ENCODE measurements at regions not wholly inside any gene's neighbourhood (a gene's known extent, or its start where the extent isn't known, plus 50 kb on each side); places are given as distances from the start of the nearest gene placed in this dataset.
A peak's percentile ranks its signal among the peaks of the same experiment; 100 is the strongest.

DNA sequence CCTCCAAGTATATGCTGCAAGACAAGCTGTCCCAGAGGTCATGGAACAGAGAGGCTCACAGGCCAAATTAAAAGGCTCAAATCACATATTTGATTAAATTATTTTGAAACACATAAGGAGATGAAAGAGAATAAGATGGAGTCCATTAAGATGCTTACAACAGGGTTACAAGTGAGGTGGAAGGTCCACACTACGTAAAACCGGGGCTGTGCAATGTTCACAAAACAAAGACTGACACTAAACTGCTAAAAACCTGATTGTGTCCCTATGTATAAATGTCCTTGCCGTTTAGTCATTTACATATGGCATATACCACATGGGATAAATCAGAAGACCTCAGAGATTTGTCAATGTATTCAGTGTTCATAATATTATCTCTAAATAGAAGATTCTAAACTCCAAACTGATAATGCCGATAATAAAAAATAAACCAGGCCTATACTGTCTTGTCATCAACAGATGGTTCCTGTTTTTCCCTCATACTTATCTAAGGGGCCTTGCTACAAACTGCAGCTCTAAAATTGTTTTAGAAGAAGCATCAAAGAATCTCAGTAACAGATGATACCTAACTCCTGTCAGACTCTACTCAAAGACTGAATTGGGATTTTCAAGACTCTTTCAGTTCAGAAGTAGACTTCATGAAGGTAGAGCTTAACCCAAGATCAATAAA is 51.8 kb upstream of the RIPOR2 start:
- DNase-seq (ENCODE audit: low spot score) = no peak

DNA sequence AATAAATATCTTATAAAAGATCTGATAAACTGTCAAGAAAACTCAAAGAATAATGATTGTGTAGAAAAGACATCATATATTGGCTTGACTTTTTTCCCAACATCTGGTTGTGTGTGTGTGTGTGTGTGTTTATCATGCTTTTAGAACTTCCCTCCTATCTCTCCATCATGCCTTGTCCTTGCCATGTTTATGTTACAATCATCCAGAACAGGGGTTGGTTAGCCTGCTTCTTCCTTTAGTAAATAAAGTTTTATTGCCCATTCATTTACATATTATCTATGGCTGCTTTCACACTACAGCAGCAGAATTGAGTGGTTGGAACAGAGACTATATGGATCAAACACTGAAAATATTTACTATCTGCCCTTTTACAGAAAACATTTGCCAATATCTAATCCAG is 52.8 kb upstream of the RIPOR2 start:
- DNase-seq (ENCODE audit: low spot score) = no peak

DNA sequence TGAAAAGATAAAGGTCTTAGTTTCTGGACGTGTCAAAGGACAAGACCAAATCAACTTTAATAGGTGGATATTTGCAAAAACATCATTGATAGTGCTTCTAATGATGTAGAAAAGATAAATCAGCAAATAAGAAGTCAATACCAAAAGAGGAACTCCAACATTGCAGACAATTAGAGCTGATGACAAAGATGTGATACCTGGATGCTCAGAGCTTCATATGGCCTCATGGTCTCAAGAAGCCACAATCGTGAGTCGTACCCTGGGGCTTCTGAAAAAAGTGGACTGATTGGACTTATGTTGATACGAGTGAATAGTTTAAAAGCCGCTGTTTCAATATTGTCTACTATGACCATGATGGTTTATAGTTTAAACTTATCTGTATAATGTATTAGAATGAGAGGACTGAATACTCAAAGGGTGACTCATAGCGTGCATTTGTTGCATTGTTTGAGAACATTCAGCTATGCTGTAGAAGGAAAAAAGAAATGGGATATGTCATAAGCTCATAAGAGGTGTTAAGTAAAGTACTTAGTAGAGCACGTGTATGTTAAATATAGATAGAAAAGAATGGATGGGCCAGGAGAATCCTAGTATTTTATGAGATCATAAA is 54.6 kb upstream of the RIPOR2 start:
- no peak for DNase-seq (ENCODE audit: low spot score)

DNA sequence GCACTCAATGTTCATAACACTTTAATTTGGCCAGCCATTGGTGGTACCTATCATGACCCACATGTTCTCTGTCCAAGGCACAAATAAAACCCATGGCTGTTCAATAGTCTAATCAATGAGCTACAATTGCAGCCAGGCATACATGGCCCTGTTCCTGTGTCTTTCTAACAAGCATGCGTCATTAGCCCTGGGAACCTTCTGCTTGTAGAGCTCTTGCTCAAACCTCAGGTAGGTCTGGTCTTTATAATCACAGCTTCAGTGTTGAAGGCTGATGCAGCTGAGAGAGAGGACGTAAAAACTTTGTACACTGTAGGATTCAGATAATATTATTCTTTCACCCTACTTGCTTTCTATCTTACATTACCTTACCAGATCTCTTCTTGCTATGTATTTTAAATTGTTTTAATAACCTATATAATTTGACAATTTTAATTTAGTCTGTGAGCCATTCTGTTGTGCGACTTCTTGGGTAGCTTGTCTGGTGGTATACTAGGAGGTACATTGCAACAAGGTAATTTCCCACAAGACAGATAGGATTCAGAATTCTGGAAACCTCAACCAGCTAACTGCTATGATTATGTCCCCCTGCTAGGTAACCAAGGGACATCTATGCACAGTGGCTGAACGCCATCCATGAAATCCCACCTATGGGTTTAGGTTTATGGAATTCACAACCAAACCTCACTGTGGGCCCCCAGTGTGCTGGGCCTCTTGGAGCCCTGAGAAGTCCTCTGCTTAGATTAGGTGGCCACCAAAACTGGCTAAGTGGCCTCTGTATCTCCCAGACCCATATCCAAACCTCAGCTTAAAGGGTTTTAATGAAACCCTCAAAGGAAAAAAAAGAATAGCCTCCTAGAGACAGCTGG is 55.4 kb upstream of the RIPOR2 start:
- DNase-seq (ENCODE audit: low spot score) = no peak

DNA sequence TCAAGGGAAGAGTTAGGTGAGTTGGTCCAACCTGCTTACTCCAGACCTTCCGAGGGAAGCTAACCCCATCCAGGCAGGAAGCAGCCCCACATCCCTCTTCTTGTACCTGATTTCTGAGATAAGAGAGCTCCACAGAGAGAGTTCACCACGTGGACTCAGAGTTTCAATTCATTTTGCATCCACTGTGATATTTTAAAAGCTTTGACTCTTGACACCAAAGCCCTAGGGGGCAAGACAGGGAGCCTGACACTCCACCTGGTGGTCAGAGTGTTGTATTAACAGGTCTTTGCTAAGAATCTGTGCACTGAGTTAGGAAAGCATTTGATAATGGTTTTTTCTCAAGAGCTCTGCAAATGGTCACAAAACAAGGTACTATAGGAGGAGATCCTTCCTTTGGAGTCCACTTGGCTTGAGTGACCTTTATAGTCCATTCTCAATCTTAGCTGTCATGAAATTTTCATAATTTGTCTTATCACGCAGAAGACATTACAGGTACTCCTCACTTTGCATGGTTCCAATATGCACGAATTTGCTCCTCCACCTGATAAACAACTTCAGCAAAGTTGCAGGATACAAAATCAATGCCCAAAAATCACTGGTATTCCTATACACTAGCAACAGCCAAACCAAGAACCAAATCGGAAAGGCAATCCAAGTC is 56.2 kb upstream of the RIPOR2 start:
- peak; percentile 61 for DNase-seq (ENCODE audit: low spot score)

DNA sequence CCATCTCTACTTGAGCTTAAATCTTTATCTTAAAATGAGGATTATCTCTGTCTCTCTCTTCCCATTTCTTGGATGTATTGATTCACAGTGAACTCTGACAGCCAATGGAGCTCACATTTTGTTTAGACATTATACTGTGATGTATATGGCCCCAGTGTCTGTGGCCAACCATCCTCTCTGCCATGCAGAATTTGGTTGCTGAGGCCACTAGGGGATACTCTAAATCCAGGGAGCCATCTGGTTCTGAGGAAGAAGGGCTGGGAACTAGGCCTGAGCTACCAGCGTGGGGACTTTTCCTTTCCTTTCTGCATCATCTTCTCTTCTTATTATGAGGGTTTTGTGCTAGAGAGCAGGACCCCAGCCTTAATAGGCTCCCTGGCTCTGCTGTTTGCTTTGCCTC is 59.1 kb upstream of the RIPOR2 start:
- DNase-seq (ENCODE audit: low spot score) = no peak

DNA sequence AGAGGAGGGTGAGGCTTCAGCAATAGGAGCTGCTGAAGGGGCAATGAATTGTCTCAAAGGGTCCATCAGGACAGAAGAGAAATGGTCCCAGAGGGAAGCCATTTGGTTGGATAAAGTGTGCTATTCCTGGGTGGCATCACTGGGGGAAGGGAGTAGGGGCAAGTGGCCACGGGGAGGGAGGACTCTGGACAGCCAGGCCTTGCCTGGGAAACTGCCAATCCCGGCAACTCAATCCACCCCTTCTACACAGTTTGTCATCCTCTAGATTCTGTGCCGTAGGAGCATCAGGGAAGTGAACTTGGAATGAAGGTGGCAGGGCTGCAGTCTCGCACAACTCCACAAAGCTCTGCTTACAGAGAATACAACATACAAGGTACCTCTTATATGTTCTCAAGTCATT is 59.5 kb upstream of the RIPOR2 start:
- DNase-seq (ENCODE audit: low spot score) = no peak

DNA sequence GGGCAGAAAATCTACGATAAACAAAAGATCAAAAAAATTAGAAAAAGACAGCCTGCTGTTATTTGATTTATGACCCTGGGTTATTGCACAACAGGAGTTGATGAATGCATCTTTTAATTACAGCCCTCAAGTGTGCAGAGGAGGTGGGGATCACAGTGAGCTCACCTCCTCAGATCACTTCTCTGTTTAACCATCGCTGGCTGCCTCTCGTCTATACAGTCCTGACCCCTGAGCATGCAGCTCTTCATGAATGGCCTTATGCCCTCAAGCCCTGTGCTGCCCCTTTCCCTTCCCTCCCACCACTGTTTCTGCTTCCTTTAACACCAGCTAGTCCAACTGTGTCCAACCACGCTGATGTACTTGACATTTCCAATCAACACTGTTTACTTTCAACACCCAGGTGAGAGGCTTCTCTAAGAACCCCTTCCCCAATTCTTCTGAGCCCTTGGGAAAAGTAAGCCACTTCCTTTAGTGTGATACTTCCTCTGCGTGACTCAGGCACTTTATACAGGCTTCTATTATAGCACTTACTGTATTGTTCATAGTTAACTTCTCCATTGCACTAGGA is 60.6 kb upstream of the RIPOR2 start:
- DNase-seq (ENCODE audit: low spot score) = no peak

DNA sequence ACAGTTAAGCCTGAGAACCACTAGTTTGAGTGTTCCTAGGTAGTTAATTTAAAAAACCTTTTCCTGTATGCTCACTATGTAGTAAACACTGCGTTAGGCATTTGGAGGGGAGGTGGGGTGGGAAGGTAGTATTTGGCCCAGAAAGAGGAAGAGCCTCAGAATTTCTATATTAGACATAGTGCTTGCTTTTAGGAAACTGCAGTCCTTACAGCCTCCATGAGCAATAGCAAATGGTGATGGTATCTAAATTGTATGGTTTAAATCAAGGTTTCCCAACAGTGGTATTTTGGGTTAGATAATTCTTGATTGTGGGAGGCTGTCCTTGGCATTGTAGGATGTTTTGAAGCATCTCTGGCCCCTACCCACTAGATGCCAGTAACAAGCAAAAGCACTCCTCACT is 61.5 kb upstream of the RIPOR2 start:
- DNase-seq (ENCODE audit: low spot score) = no peak

DNA sequence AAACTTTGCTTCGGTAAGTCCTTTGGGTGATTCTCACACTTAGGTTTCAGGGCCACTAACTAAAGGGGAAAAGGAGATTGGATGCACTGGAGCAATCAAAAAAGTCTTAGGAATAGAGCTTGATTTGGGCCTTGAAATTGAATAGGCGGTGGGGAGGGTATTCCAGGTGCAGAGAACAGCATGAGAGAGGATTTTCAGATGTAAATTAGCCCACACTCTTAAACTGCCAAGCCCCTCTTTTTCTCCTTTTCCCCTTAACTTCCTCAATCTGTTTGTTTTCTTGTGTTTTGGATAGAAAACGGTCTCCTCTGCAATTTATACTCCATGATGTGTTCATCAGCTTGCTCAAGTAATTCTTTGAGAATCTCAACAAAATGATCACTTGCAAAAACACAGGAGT is 62.1 kb upstream of the RIPOR2 start:
- DNase-seq (ENCODE audit: low spot score) = no peak

DNA sequence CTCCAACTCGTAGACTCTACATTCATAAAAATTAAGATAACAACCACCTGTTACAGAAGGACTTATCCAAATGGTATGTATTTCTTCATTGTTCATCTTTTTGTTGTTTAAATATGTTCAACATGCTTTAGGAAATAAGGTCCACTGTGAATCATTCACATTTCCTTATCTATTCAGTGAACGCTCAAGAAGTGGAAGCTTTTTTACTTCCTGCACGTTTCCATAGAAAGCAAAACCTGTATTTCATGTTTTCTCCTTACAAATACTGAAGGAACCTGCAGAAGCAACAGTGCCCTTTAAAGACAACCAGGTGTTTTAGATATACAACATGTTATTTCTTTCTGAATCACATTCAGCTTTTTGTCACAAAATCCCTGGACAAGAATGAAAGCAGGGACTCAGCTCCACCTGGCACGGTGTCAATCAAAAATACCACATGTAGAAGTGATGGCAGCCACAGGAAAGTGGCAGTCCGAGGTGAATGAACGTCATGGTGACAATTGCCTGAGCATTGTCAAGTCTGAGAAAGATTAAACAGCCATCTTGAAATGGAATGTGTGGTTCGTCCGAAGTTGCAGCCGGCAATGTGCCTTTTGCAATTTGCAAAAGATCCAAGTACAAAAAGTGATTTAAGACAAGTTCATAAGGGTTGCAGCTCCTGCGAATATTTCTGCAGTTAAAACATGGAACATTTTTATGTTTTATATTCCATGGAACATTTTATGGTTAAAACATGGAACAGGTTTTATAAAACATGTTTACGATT is 66.7 kb upstream of the RIPOR2 start:
- no peak for DNase-seq (ENCODE audit: low spot score)

DNA sequence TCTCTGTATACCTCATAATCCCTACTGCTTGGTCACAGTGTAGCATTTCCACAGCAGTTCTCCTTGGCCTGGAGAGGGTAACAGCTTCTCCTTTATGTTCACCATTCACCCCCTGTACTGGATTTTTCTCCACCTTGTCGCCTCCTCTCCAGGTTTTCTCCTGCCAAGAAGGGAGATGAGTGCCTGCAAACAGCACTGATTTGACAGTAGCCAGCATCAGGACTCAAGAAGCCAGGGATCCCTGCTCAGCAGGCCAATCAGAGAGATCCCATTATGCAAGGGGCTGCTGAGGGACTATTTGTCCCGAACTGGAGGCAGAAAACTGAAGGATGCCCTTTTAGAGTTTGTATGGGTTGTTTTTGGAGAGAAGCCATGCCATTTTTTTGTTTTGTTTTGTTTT is 68.6 kb upstream of the RIPOR2 start:
- no peak for DNase-seq (ENCODE audit: low spot score)

DNA sequence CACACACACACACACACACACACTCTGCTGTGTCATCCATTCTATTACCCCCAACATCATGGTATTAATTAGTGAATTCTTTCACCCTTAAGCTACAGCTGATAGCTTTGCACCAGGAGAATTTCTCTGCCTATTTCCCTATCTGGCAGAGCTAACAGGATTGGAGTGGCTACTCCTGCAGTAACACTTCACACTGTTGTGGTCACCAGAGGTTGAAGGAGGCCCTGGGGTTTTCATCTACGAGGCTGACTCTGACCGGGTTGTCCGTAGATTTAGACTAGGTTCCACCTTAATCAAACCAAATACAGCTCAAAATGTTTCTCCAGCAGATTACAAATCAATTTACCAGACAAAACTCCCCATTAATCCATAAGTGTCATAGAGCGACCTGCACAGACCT is 69.2 kb upstream of the RIPOR2 start:
- no peak for DNase-seq (ENCODE audit: low spot score)

DNA sequence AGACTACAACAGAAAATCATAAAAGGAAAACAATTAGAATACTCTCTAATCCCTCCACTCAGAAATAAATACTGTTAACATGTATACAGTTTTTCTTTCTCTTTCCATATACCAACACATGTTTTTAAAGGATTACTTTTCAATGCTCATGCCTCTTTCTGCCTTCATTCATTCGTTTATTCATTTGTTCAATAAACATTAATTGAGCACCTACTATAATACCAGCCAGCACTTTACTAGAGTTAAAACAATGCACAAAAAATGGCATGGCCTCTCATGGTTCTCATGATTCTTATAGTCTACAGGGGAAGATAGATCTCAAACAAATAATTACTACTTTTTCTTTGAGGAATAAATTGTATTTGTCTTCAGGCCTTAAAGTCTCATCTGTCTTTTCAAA is 70.3 kb upstream of the RIPOR2 start:
- no peak for DNase-seq (ENCODE audit: low spot score)

DNA sequence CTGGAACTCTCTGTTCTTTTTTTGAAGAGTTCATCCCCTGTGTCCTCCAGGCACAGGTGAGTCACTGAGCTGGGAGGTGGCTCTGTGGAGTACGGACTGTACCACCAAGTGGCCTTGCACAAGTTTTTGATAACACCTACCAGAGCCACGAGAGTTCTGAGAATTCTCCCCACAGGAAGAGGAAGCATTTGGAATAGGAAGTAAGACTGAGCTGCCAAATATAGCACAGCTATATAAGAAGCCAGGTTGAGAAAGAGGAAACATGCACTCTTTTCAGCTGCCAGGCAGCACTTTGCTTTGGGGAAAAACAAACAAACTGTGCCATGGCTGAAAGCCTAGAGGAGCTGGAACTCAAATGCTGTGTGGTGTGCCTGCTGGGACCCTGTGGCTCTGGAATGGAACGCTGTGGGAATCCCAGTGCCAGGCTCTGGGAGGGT is 70.8 kb upstream of the RIPOR2 start:
- DNase-seq (ENCODE audit: low spot score) = no peak

DNA sequence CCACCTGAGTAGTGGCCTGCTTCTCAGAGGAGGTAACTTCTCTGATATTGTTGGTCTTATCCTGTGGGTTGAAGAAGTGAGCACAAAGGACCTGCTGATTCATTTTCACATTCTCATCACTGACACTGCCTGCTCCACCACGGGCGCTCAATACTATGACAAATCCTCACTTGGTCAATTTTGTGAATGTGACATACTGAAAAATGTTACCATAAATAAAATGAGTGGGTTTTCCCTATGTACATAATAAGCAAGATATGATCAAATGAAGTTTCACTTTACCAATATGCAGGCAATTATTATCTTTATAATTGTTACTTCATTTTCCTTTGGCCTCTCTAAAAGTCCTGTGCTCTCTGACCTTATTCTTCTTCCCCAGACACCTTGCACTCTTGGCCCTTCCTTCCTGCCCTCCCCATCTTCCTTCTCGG is 71.5 kb upstream of the RIPOR2 start:
- DNase-seq (ENCODE audit: low spot score) = no peak

DNA sequence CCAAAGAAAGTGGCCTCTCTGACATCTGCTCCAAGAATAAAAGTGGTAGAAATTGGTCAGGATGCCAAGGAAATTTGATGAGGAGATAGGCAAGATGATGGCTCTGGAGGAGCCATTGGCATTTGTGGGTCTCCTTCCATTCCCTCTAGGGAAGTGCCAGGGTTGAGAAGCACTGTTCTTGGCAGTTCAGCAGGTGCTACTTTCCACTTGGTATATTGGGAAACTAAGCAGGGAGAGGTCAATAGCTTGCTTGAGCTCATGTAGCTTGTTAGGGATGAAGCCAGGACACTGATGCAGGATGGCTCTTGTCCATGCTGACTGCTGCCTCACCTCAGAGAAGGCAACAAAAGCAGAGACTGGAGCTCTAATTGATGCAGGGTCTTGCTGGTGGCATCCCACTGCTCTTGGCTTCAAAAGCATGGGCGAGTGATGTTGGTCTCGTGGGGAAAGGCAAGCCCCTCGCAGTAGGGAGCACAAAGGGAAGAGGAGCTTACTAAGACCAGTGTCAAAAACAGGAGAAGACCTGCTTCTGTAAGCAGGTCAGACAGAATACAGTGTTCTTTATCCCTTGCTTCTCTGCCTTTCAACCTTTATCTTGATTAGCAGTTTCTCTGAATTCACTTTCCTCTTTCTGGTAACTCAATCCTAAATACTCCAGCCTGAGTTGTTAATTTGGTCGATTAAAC is 73.1 kb upstream of the RIPOR2 start:
- DNase-seq (ENCODE audit: low spot score) = no peak

DNA sequence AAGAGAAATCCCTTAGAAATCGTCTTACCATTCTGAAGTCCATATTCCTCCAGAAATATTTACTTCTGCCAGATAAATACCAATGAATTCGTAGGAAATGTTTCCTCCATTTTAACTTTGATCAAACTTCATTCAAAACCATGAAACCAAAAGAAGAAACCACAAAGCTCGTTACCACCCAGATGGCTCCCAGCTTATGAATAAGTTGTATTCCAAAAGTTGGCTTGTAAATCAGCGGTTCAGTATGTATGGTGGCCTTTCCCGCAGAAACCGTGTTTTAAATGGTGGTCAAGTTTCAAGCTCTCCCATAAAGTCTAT is 73.6 kb upstream of the RIPOR2 start:
- no peak for DNase-seq (ENCODE audit: low spot score)

DNA sequence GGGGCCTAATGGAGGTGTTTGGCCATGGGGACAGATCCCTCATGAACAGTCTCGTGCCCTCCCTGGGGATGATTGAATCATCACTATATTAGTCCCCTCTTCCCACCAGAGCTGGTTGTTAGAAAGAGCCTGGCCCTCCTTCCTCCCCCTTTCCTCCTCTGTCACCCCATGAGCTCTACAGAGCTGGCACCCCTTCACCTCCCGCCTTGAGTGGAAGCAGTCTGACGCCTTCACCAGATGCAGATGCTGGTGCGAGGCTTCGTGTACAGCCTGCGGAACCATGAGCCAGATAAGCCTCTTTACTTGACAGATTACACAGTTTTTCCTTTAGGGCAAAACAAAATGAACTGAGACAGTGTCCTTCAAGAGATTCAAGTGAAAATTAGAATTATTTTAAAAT is 74.4 kb upstream of the RIPOR2 start:
- DNase-seq (ENCODE audit: low spot score) = no peak

DNA sequence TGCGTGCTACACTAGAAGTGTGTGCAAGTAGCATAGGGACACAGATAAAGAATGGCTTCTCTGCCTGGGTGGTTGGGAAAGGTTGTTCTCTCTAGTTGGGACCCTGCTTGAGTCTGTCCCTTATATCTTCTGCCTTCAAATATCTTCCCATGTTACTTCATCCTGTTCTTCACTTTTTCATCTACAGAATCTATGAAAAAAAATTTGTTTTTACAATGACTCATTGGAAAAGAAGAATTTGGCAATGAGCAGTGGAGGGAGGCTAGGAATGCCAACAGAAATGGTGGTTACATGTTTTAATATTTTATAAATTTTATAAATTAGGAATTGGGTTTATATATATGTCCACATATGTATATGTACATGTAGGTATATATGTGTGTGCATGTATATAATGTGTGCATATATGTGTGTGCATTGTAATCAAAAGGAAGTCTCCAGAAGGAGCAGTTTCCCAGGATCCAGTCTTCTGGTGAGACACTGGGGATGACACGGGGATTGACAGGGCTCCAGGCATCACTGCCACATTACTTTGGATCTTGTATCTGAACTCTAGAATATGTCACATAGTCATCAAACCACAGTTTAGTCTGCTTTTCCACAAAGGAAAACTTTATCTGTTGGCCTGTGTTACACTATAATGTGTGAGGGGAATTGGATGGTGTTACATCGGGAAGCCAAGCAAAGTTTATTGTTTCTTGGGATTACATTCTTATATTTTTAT is 75.3 kb upstream of the RIPOR2 start:
- DNase-seq (ENCODE audit: low spot score) = no peak

DNA sequence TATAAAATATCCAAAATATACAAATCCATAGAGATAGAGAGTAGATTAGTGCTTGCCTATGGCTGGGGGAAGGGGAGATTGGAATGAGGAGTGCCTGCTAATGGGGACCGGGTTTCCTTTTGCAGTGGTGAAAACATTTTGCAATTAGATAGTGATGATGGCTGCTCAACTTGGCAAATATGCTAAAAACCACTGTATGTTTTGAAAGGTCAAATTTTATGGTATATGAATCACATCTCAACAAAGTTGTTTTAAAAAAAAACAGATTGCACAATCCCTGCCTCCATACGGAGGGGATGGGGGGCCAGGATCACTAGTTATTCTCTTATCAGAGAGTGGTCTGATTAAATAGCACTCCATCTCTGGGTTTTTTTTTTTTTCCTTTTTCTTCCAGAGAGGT is 76.9 kb upstream of the RIPOR2 start:
- DNase-seq (ENCODE audit: low spot score) = no peak
